ENCODE measurements at regions not wholly inside any gene's neighbourhood (a gene's known extent, or its start where the extent isn't known, plus 50 kb on each side); places are given as distances from the start of the nearest gene placed in this dataset.

GRCh38 chr6:141088171-141088570 lies 1044.6 kb upstream of the GJE1 start:
- TF ChIP-seq MYC (IDR thresholded peaks at IDR 0.05; ENCODE audit: low read depth, low read length) (no peak), CTCF (IDR thresholded peaks at IDR 0.05; ENCODE audit: low read depth, low read length) (no peak), POLR2A (IDR thresholded peaks at IDR 0.05; ENCODE audit: extremely low read depth, insufficient read length) (no peak)
